ENCODE measurements at regions not wholly inside any gene's neighbourhood (a gene's known extent, or its start where the extent isn't known, plus 50 kb on each side); places are given as distances from the start of the nearest gene placed in this dataset.

DNA sequence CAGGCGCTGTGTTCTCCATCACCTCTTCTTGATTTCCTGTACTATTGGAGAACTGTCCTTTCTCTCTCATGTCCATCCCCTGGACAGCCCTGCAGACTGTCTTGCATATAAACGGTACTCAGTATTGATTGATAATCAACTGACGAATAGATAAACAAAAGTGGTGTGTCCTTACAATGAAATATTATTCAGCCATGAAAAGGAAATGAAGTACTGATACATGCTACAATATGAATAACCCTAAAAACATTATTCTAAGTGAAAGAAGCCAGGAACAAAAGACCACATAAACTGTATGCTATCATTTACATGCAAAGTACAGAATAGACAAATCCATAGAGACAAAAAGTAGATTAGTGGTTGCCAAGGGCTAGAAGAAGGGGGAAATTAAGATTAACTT, 77.6 kb downstream of the SDC1 start:
- Mint-ChIP-seq H3K4me3 (no peak overlapping the region), H3K4me1 (no peaks in the 10 kb centered on the region), H3K9me3 (no peaks in the 10 kb centered on the region), H3K36me3 (no peaks in the 10 kb centered on the region), H3K27me3 (ENCODE audit: low read depth in 3 of 3) (peaks cover 3 to 9% (median 3%) of the 10 kb centered on the region in 3 donors), H3K27ac (no peak overlapping the region)
- intact Hi-C loops (cut with micrococcal nuclease), result no loop called here
- H3K27me3 ChIP-seq (ENCODE audit: control insufficient read depth in 2 of 2, insufficient read depth in 2 of 2, low read length in 2 of 2), result no peaks in the 10 kb centered on the region
- no peak overlapping the region for H2AFZ ChIP-seq (ENCODE audit: insufficient read depth, low read depth, low read length, poor library complexity, severe bottlenecking)
- H3K4me2 ChIP-seq (replicated peaks; ENCODE audit: extremely low read depth, low read length, poor library complexity, severe bottlenecking), result no peak overlapping the region
- TF ChIP-seq, protein P1, sequence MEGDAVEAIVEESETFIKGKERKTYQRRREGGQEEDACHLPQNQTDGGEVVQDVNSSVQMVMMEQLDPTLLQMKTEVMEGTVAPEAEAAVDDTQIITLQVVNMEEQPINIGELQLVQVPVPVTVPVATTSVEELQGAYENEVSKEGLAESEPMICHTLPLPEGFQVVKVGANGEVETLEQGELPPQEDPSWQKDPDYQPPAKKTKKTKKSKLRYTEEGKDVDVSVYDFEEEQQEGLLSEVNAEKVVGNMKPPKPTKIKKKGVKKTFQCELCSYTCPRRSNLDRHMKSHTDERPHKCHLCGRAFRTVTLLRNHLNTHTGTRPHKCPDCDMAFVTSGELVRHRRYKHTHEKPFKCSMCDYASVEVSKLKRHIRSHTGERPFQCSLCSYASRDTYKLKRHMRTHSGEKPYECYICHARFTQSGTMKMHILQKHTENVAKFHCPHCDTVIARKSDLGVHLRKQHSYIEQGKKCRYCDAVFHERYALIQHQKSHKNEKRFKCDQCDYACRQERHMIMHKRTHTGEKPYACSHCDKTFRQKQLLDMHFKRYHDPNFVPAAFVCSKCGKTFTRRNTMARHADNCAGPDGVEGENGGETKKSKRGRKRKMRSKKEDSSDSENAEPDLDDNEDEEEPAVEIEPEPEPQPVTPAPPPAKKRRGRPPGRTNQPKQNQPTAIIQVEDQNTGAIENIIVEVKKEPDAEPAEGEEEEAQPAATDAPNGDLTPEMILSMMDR (IDR thresholded peaks at IDR 0.05), result no peak
- H3K36me3 ChIP-seq (replicated peaks in 1 of 2; ENCODE audit: control insufficient read depth in 1 of 2, insufficient read depth in 2 of 2, low read length in 2 of 2), result no peaks in the 10 kb centered on the region
- H3K9me3 ChIP-seq (replicated peaks in 1 of 2; ENCODE audit: control insufficient read depth in 1 of 2, insufficient read depth in 1 of 2, low read length in 2 of 2), result no peaks in the 10 kb centered on the region
- no peaks in the 10 kb centered on the region for H3K4me1 ChIP-seq (ENCODE audit: control insufficient read depth in 1 of 2, insufficient read depth in 2 of 2, low read length in 2 of 2)
- no peaks in the 10 kb centered on the region for H3K79me2 ChIP-seq (ENCODE audit: insufficient read depth, low read length)
- H3K4me3 ChIP-seq (replicated peaks in 1 of 3; ENCODE audit: low read depth in 2 of 3, low read length in 3 of 3), result no peak overlapping the region
- DNase-seq, result no peak
- H3K27ac ChIP-seq (ENCODE audit: low read depth in 1 of 2, low read length in 2 of 2), result no peak overlapping the region
- H4K20me1 ChIP-seq (ENCODE audit: insufficient read depth, low read length), result no peaks in the 10 kb centered on the region
- 100% methylated on average over 1 of the region's 3 CpGs for WGBS (ENCODE audit: insufficient coverage)
- H3K9ac ChIP-seq (ENCODE audit: insufficient read depth, low read length, poor library complexity, severe bottlenecking), result no peak overlapping the region

DNA sequence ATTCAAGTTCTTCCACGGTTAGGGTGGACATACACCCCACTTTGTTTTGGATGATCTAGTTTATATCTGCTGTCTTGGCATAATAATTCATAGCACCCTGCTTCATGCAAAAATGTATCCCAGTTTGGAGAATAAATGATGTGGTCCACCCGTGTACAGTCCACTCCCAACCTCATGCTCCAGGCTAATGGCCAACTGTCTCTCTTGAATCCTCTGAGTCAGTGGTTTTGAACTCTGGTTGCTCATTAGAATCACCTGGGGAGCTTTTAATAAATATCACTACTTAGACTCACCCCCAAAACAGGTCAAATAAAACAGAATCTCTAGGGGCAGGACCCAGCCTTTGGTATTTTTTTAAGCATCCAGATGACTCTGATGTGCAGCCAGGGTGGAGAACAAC, 78.5 kb downstream of the SDC1 start:
- H3K4me1 ChIP-seq (ENCODE audit: control insufficient read depth in 1 of 2, insufficient read depth in 2 of 2, low read length in 2 of 2), result no peaks in the 10 kb centered on the region
- no peak overlapping the region for H3K27ac Mint-ChIP-seq
- no peak overlapping the region for H3K9ac ChIP-seq (ENCODE audit: insufficient read depth, low read length, poor library complexity, severe bottlenecking)
- no peak overlapping the region for H3K27ac ChIP-seq (ENCODE audit: low read depth in 1 of 2, low read length in 2 of 2)
- H3K36me3 ChIP-seq (replicated peaks in 1 of 2; ENCODE audit: control insufficient read depth in 1 of 2, insufficient read depth in 2 of 2, low read length in 2 of 2), result no peaks in the 10 kb centered on the region
- no peaks in the 10 kb centered on the region for H3K4me1 Mint-ChIP-seq
- H3K9me3 ChIP-seq (replicated peaks in 1 of 2; ENCODE audit: control insufficient read depth in 1 of 2, insufficient read depth in 1 of 2, low read length in 2 of 2), result no peaks in the 10 kb centered on the region
- no peaks in the 10 kb centered on the region for H4K20me1 ChIP-seq (ENCODE audit: insufficient read depth, low read length)
- no peaks in the 10 kb centered on the region for H3K36me3 Mint-ChIP-seq
- DNase-seq, result no peak
- no peak overlapping the region for H2AFZ ChIP-seq (ENCODE audit: insufficient read depth, low read depth, low read length, poor library complexity, severe bottlenecking)
- TF ChIP-seq, protein P1 (IDR thresholded peaks at IDR 0.05), result no peak
- H3K4me3 ChIP-seq (replicated peaks in 1 of 3; ENCODE audit: low read depth in 2 of 3, low read length in 3 of 3), result no peak overlapping the region
- H3K9me3 Mint-ChIP-seq, result no peaks in the 10 kb centered on the region
- H3K27me3 Mint-ChIP-seq (ENCODE audit: low read depth in 3 of 3), result peaks cover 4 to 9% (median 5%) of the 10 kb centered on the region in 3 donors
- H3K4me2 ChIP-seq (replicated peaks; ENCODE audit: extremely low read depth, low read length, poor library complexity, severe bottlenecking), result no peak overlapping the region
- intact Hi-C loops (cut with micrococcal nuclease), result no loop called here
- H3K4me3 Mint-ChIP-seq, result no peak overlapping the region
- H3K79me2 ChIP-seq (ENCODE audit: insufficient read depth, low read length), result no peaks in the 10 kb centered on the region
- no peaks in the 10 kb centered on the region for H3K27me3 ChIP-seq (ENCODE audit: control insufficient read depth in 2 of 2, insufficient read depth in 2 of 2, low read length in 2 of 2)
- no CpG with 5 or more reads among the region's 2 CpGs for WGBS (ENCODE audit: insufficient coverage)
